ENCODE measurements at regions not wholly inside any gene's neighbourhood (a gene's known extent, or its start where the extent isn't known, plus 50 kb on each side); places are given as distances from the start of the nearest gene placed in this dataset.

GRCh38 chr5:141790630-141791029 is 87.6 kb downstream of the PCDH1 start:
- H3K4me1 ChIP-seq (replicated peaks in 1 of 4; ENCODE audit: control insufficient read depth in 3 of 4, insufficient read depth in 4 of 4, low read length in 3 of 4): peaks cover 0 to 7% (median 3%) of the 10 kb centered on the region in 4 experiments; a peak in 4 of 7 replicates

More at GRCh38 chr5:141790630-141791029, 87.6 kb downstream of the PCDH1 start:
- Histone ChIP-seq H2BK20ac (ENCODE audit: low read length) (no peak overlapping the region), H3K4me3 (ENCODE audit: extremely low read depth in 1 of 4, insufficient read depth in 2 of 4, low read depth in 3 of 4, low read length in 4 of 4) (no peak overlapping the region), H3K9me3 (ENCODE audit: insufficient read depth in 2 of 2, low read depth in 1 of 2, low read length in 1 of 2) (no peaks in the 10 kb centered on the region), H3K56ac (replicated peaks; ENCODE audit: insufficient read length, low read depth, low read length) (no peak overlapping the region), H4K5ac (ENCODE audit: insufficient read length, low read depth, low read length) (no peak overlapping the region), H3K27ac (ENCODE audit: low read depth, low read length) (no peak overlapping the region), H3K79me2 (ENCODE audit: control insufficient read depth in 1 of 2, insufficient read depth in 2 of 2, low read length in 2 of 2) (no peaks in the 10 kb centered on the region), H4K91ac (replicated peaks; ENCODE audit: insufficient read length, low read length) (no peak overlapping the region), H3K18ac (ENCODE audit: extremely low read depth, low read length) (no peak overlapping the region), H3K27me3 (replicated peaks in 1 of 4; ENCODE audit: control insufficient read depth in 3 of 4, extremely low read depth in 1 of 4, insufficient read depth in 3 of 4, low read length in 3 of 4) (no peaks in the 10 kb centered on the region), H3K4ac (replicated peaks; ENCODE audit: insufficient read length, low read depth, low read length) (no peak overlapping the region), H2AFZ (ENCODE audit: low read length) (no peak overlapping the region), H3K14ac (ENCODE audit: insufficient read length) (no peak overlapping the region), H3K23me2 (ENCODE audit: low read depth, low read length) (no peaks in the 10 kb centered on the region), H3K23ac (ENCODE audit: insufficient read length) (no peak overlapping the region), H2BK5ac (ENCODE audit: low read depth, low read length) (no peak overlapping the region), H4K20me1 (replicated peaks in 1 of 2; ENCODE audit: control insufficient read depth in 1 of 2, insufficient read depth in 2 of 2, low read length in 2 of 2) (no peaks in the 10 kb centered on the region), H2AK5ac (ENCODE audit: low read depth, low read length) (no peak overlapping the region), H3K36me3 (ENCODE audit: control insufficient read depth in 2 of 4, insufficient read depth in 4 of 4, low read length in 3 of 4) (no peaks in the 10 kb centered on the region), H2BK12ac (ENCODE audit: low read depth, low read length) (no peak overlapping the region), H3K4me2 (ENCODE audit: insufficient read depth in 1 of 2, low read depth in 2 of 2, low read length in 2 of 2) (no peak overlapping the region), H2BK15ac (ENCODE audit: low read length) (no peak overlapping the region), H2BK120ac (replicated peaks; ENCODE audit: low read depth, low read length) (no peak overlapping the region), H4K8ac (ENCODE audit: extremely low read depth, insufficient read depth, low read length) (no peak overlapping the region), H3K9ac (replicated peaks in 1 of 4; ENCODE audit: extremely low read depth in 1 of 4, low read depth in 3 of 4, low read length in 3 of 4) (no peak overlapping the region), H3K79me1 (ENCODE audit: low read depth, low read length) (no peaks in the 10 kb centered on the region)
- WGBS, 2 experiments (ENCODE audit: extremely low coverage in 1 of 2, insufficient coverage in 1 of 2, insufficient read length in 1 of 2, insufficient replicate concordance in 2 of 2, low coverage in 1 of 2, low lambda C conversion rate in 2 of 2, missing lambda C conversion rate in 1 of 2): 88% methylated on average over 3 of the region's 3 CpGs; no CpG with 5 or more reads in 1 of the 2 experiments
- FAIRE-seq (no peak), DNase-seq (ENCODE audit: low read depth in 1 of 2, low spot score in 2 of 2) (no peak)
- CTCF ChIA-PET (ENCODE audit: partially characterized antibody): interaction anchor here (1.1 to 16.7 kb wide), 9 partner anchors 9 to 90 kb away, joined by 3 to 210 read pairs (median 7); partner anchors contain the start of gene PCDH1
- POLR2A ChIA-PET (ENCODE audit: partially characterized antibody): no interaction called here
- no peak for TF ChIP-seq GABPA (IDR thresholded peaks at IDR 0.05; ENCODE audit: borderline replicate concordance, insufficient read depth, low read length)
- TF ChIP-seq BCL11A (IDR thresholded peaks at IDR 0.05; ENCODE audit: low read depth in 2 of 2, low read length in 2 of 2): no peak
- TF ChIP-seq TEAD4 (IDR thresholded peaks at IDR 0.05; ENCODE audit: low read depth, low read length): no peak
- no peak for TF ChIP-seq FOSL1 (IDR thresholded peaks at IDR 0.05; ENCODE audit: insufficient read depth, low read depth, low read length)
- no peak for TF ChIP-seq HDAC6 (IDR thresholded peaks at IDR 0.05; ENCODE audit: low read depth, low read length)
- no peak for TF ChIP-seq CBX5 (IDR thresholded peaks at IDR 0.05; ENCODE audit: low read depth, low read length)
- TF ChIP-seq POLR2A (IDR thresholded peaks at IDR 0.05; ENCODE audit: control extremely low read depth in 1 of 2, low read depth in 2 of 2, low read length in 2 of 2): no peak
- no peak for TF ChIP-seq SAP30 (IDR thresholded peaks at IDR 0.05; ENCODE audit: insufficient read depth, insufficient replicate concordance, low read length)

All from H1 (cell line).